Neural progenitor cell (in vitro differentiated cells): ENCODE measurements at regions not wholly inside any gene's neighbourhood (a gene's known extent, or its start where the extent isn't known, plus 50 kb on each side); places are given as distances from the start of the nearest gene placed in this dataset.

Source experiments
- DNase-seq: peaks from one replicate; pipeline ENCODE4 v3.0.0-alpha.2; 2016; ENCODE audit warnings: low spot score
- H2AFZ ChIP-seq: fragments of 200-600 bp; sonication (generic); replicated peaks from 2 replicates; pipeline ENCODE4 v1.6.1; 2016; ENCODE audit warnings: antibody characterized with exemption
- H3F3A ChIP-seq: fragments of 200-600 bp; sonication (generic); 2 replicates; pipeline ENCODE4 v1.6.1; 2016; ENCODE audit warnings: antibody characterized with exemption, low read depth
- H3K27ac ChIP-seq: fragments of 200-600 bp; sonication (generic); 2 replicates; pipeline ENCODE4 v1.5.1; 2016; ENCODE audit warnings: mild to moderate bottlenecking
- H3K27me3 ChIP-seq: fragments of 200-600 bp; sonication (generic); 2 replicates; pipeline ENCODE4 v1.6.1; 2016; ENCODE audit warnings: mild to moderate bottlenecking, moderate library complexity
- H3K36me3 ChIP-seq: fragments of 200-600 bp; sonication (generic); 2 replicates; pipeline ENCODE4 v1.5.1; 2016
- H3K4me1 ChIP-seq: fragments of 200-600 bp; sonication (generic); 2 replicates; pipeline ENCODE4 v1.6.1; 2016; ENCODE audit warnings: mixed run types
- H3K4me2 ChIP-seq: fragments of 200-600 bp; sonication (generic); 2 replicates; pipeline ENCODE4 v1.6.1; 2016
- H3K4me3 ChIP-seq: fragments of 200-600 bp; sonication (generic); 2 replicates; pipeline ENCODE4 v1.5.1; 2016
- H3K79me2 ChIP-seq: fragments of 200-600 bp; sonication (generic); 2 replicates; pipeline ENCODE4 v1.6.1; 2016; ENCODE audit warnings: low read depth
- H3K9ac ChIP-seq: fragments of 200-600 bp; sonication (generic); 2 replicates; pipeline ENCODE4 v1.6.1; 2016
- H3K9me3 ChIP-seq: fragments of 200-600 bp; sonication (generic); 2 replicates; pipeline ENCODE4 v1.5.1; 2016; ENCODE audit warnings: low read depth
- H4K20me1 ChIP-seq: fragments of 200-600 bp; sonication (generic); 2 replicates; pipeline ENCODE4 v1.6.1; 2016; ENCODE audit warnings: low read depth
- H3K27ac Mint-ChIP-seq: 3 replicates; pipeline ENCODE4 v1.8.0; 2021; ENCODE audit warnings: mixed read lengths
- H3K27me3 Mint-ChIP-seq: 2 replicates; pipeline ENCODE4 v1.8.0; 2022; ENCODE audit warnings: low read depth, mild to moderate bottlenecking, inconsistent platforms, moderate library complexity, mixed read lengths; ENCODE audit not compliant: insufficient read depth
- H3K36me3 Mint-ChIP-seq: 3 replicates; pipeline ENCODE4 v1.8.0; 2021; ENCODE audit warnings: mixed read lengths
- H3K4me1 Mint-ChIP-seq: 3 replicates; pipeline ENCODE4 v1.8.0; 2021; ENCODE audit warnings: mixed read lengths
- H3K4me3 Mint-ChIP-seq: 3 replicates; pipeline ENCODE4 v1.8.0; 2021; ENCODE audit warnings: mild to moderate bottlenecking, moderate library complexity, mixed read lengths
- H3K9me3 Mint-ChIP-seq: 3 replicates; pipeline ENCODE4 v1.8.0; 2020; ENCODE audit warnings: mixed read lengths
- CTCF ChIP-seq: fragments of 200-600 bp; sonication (generic); IDR thresholded peaks from 2 replicates; pipeline ENCODE4 v1.5.1; 2017; ENCODE audit warnings: antibody characterized with exemption, mild to moderate bottlenecking
- EZH2 ChIP-seq: fragments of 200-600 bp; sonication (generic); IDR thresholded peaks from 2 replicates; pipeline ENCODE4 v1.6.1; 2017; ENCODE audit warnings: antibody characterized with exemption, mild to moderate bottlenecking, moderate library complexity
- EZH2phosphoT487 ChIP-seq: fragments of 200-600 bp; sonication (generic); IDR thresholded peaks from 2 replicates; pipeline ENCODE4 v1.6.1; 2017; ENCODE audit warnings: antibody characterized with exemption

- H3F3A ChIP-seq, result no peaks in the 10 kb centered on the region
- H3K9ac ChIP-seq, result no peak overlapping the region
- Mint-ChIP-seq H3K36me3 (peaks cover 3% of the 10 kb centered on the region), H3K4me3 (no peak overlapping the region), H3K4me1 (no peaks in the 10 kb centered on the region), H3K9me3 (peaks cover 44% of the 10 kb centered on the region), H3K27me3 (peaks cover 10% of the 10 kb centered on the region), H3K27ac (no peak overlapping the region)
- no peak overlapping the region for H3K27ac ChIP-seq
- no peak overlapping the region for H3K4me2 ChIP-seq
- no peak overlapping the region for H2AFZ ChIP-seq
- no peaks in the 10 kb centered on the region for H3K4me1 ChIP-seq
- TF ChIP-seq EZH2, result no peak
- no peak for TF ChIP-seq EZH2phosphoT487
- no peak for TF ChIP-seq CTCF
- H3K79me2 ChIP-seq, result no peaks in the 10 kb centered on the region
- no peak for DNase-seq
- no peaks in the 10 kb centered on the region for H3K9me3 ChIP-seq
- no peak overlapping the region for H3K4me3 ChIP-seq
- H3K27me3 ChIP-seq, result no peaks in the 10 kb centered on the region
- H3K36me3 ChIP-seq, result no peaks in the 10 kb centered on the region
- H4K20me1 ChIP-seq, result no peaks in the 10 kb centered on the region
These were observed 362.6 kb downstream of the TMEM121 start for GRCh38 chr14:105888784-105889665.

GRCh38 chr14:105889666-105890473 lies 363.5 kb downstream of the TMEM121 start:
- H4K20me1 ChIP-seq, result no peaks in the 10 kb centered on the region
- H3K4me3 Mint-ChIP-seq, result no peak overlapping the region
- H3K9me3 Mint-ChIP-seq, result peaks cover 47% of the 10 kb centered on the region
- H3K27me3 Mint-ChIP-seq, result peaks cover 7% of the 10 kb centered on the region
- no peak for DNase-seq
- H3K79me2 ChIP-seq, result no peaks in the 10 kb centered on the region
- H3K9me3 ChIP-seq, result no peaks in the 10 kb centered on the region
- H2AFZ ChIP-seq, result no peak overlapping the region
- no peaks in the 10 kb centered on the region for H3K27me3 ChIP-seq
- H3K27ac ChIP-seq, result no peak overlapping the region
- no peak overlapping the region for H3K27ac Mint-ChIP-seq
- H3K4me3 ChIP-seq, result no peak overlapping the region
- TF ChIP-seq EZH2phosphoT487 (no peak), CTCF (no peak), EZH2 (no peak)
- no peaks in the 10 kb centered on the region for H3K4me1 Mint-ChIP-seq
- no peak overlapping the region for H3K4me2 ChIP-seq
- H3K4me1 ChIP-seq, result no peaks in the 10 kb centered on the region
- H3K36me3 Mint-ChIP-seq, result peaks cover 3% of the 10 kb centered on the region
- H3F3A ChIP-seq, result no peaks in the 10 kb centered on the region
- H3K36me3 ChIP-seq, result no peaks in the 10 kb centered on the region
- no peak overlapping the region for H3K9ac ChIP-seq

- no peaks in the 10 kb centered on the region for H3K9me3 ChIP-seq
- DNase-seq, result no peak
- no peak overlapping the region for H3K4me3 ChIP-seq
- H3K27ac ChIP-seq, result no peak overlapping the region
- H3F3A ChIP-seq, result no peaks in the 10 kb centered on the region
- peaks cover 46% of the 10 kb centered on the region for H3K9me3 Mint-ChIP-seq
- no peaks in the 10 kb centered on the region for H3K4me1 ChIP-seq
- no peak overlapping the region for H3K9ac ChIP-seq
- H3K79me2 ChIP-seq, result no peaks in the 10 kb centered on the region
- no peaks in the 10 kb centered on the region for H3K27me3 ChIP-seq
- H3K27ac Mint-ChIP-seq, result no peak overlapping the region
- H3K27me3 Mint-ChIP-seq, result peaks cover 7% of the 10 kb centered on the region
- H3K36me3 ChIP-seq, result no peaks in the 10 kb centered on the region
- H3K4me1 Mint-ChIP-seq, result no peaks in the 10 kb centered on the region
- H2AFZ ChIP-seq, result no peak overlapping the region
- TF ChIP-seq EZH2 (no peak), EZH2phosphoT487 (no peak), CTCF (no peak)
- no peaks in the 10 kb centered on the region for H4K20me1 ChIP-seq
- H3K4me3 Mint-ChIP-seq, result no peak overlapping the region
- H3K4me2 ChIP-seq, result no peak overlapping the region
- H3K36me3 Mint-ChIP-seq, result peaks cover 3% of the 10 kb centered on the region
These were observed 364.3 kb downstream of the TMEM121 start for GRCh38 chr14:105890474-105891220.
